A673 (cell line): ENCODE measurements at regions not wholly inside any gene's neighbourhood (a gene's known extent, or its start where the extent isn't known, plus 50 kb on each side); places are given as distances from the start of the nearest gene placed in this dataset.

Source experiments
- BruUV-seq: library from RNA; stranded (reverse); fragments of 400-500 nt; replicated peaks from 2 replicates; lab custom pipeline; 2021; lab: Mats Ljungman, UMichigan
- CTCF ChIA-PET: fragments of 300-600 bp; sonication (Branson Sonifier 250); formaldehyde crosslinking; loops from one replicate; lab custom pipeline; 2022; ENCODE audit warnings: antibody characterized with exemption; lab: Charles Lee
- POLR2A ChIA-PET: fragments of 300-600 bp; sonication (Branson Sonifier 250); formaldehyde crosslinking; loops from one replicate; lab custom pipeline; 2022; ENCODE audit warnings: antibody characterized with exemption; ENCODE audit not compliant: low non-redundant PET; lab: Charles Lee
- DNase-seq: peaks from one replicate; pipeline ENCODE4 v3.0.0-alpha.2; 2015; ENCODE audit warnings: low spot score
- H3K27ac ChIP-seq: fragments of 200-600 bp; sonication (generic); 2 replicates; pipeline ENCODE4 v1.5.1; 2016; ENCODE audit warnings: mixed run types, low read depth, mild to moderate bottlenecking, mixed read lengths, antibody characterized with exemption, low read length; ENCODE audit not compliant: poor library complexity, severe bottlenecking
- H3K27me3 ChIP-seq: fragments of 200-600 bp; sonication (generic); replicated peaks from 2 replicates; pipeline ENCODE4 v1.6.1; 2017; ENCODE audit warnings: mixed run types, low read depth, mild to moderate bottlenecking, mixed read lengths, antibody characterized with exemption, low read length; ENCODE audit not compliant: insufficient read depth, poor library complexity
- H3K36me3 ChIP-seq: fragments of 200-600 bp; sonication (generic); 2 replicates; pipeline ENCODE4 v1.6.1; 2016; ENCODE audit warnings: mixed run types, mild to moderate bottlenecking, mixed read lengths, antibody characterized with exemption, low read length; ENCODE audit not compliant: insufficient read depth, poor library complexity, severe bottlenecking
- H3K4me1 ChIP-seq: fragments of 200-600 bp; sonication (generic); 2 replicates; pipeline ENCODE4 v1.6.1; 2017; ENCODE audit warnings: mixed run types, mild to moderate bottlenecking, mixed read lengths, antibody characterized with exemption, low read length; ENCODE audit not compliant: insufficient read depth, poor library complexity, severe bottlenecking
- H3K4me3 ChIP-seq: fragments of 200-600 bp; sonication (generic); 2 replicates; pipeline ENCODE4 v1.5.1; 2016; ENCODE audit warnings: low read depth, mixed run types, mild to moderate bottlenecking, mixed read lengths, low read length; ENCODE audit not compliant: poor library complexity, severe bottlenecking
- H3K9me3 ChIP-seq: fragments of 200-600 bp; sonication (generic); 2 replicates; pipeline ENCODE4 v1.6.1; 2016; ENCODE audit warnings: mixed run types, low read depth, mild to moderate bottlenecking, mixed read lengths, antibody characterized with exemption, low read length; ENCODE audit not compliant: poor library complexity, severe bottlenecking
- EZH2 ChIP-seq: fragments of 200-600 bp; sonication (generic); IDR thresholded peaks from 2 replicates; pipeline ENCODE4 v1.6.1; 2017; ENCODE audit warnings: borderline replicate concordance, low read depth, mild to moderate bottlenecking, mixed read lengths, antibody characterized with exemption, low read length; ENCODE audit not compliant: poor library complexity, severe bottlenecking
- intact Hi-C: fragments of 100-400 bp; cut with micrococcal nuclease; formaldehyde crosslinking; loops from one replicate; pipeline ENCODE4 v1.10.0; 2022; ENCODE audit not compliant: unreplicated experiment
- TF ChIP-seq, protein P1 (sequence below): fragments of 300-800, 200-600 bp; sonication (generic); conservative IDR thresholded peaks from 2 replicates; pipeline ENCODE4 v1.5.1; 2017; ENCODE audit warnings: low read depth, mild to moderate bottlenecking, antibody characterized with exemption, low read length, moderate library complexity, mixed read lengths

DNA sequence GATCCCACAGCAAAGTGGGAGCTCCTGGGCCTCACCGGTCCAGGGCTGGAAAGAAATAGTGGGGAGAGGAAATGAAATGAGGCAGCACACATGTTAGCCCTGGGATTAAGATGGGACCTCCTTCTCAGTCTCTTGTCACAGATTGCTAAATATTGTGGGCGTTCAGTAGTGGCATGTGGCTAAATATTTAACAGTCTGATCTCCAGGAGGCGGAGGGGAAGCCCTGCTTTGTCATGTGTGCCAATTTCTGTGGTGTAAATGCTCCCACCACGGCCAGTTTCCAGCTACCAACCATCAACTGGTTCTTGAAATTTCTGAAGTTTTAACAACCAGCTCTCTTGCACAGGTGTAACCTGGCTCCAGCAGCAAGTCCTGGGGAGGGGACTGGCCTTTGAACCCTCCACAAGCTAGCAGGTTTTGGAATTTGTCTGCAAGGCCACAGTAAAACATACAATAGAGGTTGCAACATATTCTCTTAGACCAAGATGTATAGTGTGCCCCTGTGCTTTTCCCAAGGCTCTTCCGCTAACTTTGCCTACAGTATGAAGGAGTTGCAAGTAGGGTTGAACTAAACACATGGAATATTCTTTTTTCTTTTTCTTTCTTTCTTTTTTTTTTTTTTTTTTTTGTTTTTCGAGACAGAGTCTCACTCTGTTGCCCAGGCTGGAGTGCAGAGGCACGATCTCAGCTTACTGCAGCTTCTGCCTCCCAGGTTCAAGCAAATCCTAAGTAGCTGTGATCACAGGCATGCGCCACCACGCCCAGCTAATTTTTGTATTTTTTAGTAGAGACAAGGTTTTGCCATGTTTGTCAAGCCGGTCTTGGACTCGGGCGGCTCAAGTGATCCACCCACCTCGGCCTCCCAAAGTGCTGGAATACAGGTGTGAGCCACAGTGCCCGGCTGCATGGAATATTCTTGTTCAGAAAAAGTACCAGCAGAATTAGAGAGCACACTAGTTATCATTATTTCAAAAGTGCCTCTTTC lies 103.1 kb upstream of the PCBD1 start:
- H3K27ac ChIP-seq, result no peak overlapping the region
- POLR2A ChIA-PET, result no interaction called here
- TF ChIP-seq EZH2, result no peak
- H3K4me3 ChIP-seq, result no peak overlapping the region
- H3K9me3 ChIP-seq, result no peaks in the 10 kb centered on the region
- intact Hi-C loops, result no loop called here
- H3K4me1 ChIP-seq, result no peaks in the 10 kb centered on the region
- H3K27me3 ChIP-seq, result no peaks in the 10 kb centered on the region
- CTCF ChIA-PET, result no interaction called here
- DNase-seq, result no peak
- H3K36me3 ChIP-seq, result no peaks in the 10 kb centered on the region
- BruUV-seq, result no TSS peak

DNA sequence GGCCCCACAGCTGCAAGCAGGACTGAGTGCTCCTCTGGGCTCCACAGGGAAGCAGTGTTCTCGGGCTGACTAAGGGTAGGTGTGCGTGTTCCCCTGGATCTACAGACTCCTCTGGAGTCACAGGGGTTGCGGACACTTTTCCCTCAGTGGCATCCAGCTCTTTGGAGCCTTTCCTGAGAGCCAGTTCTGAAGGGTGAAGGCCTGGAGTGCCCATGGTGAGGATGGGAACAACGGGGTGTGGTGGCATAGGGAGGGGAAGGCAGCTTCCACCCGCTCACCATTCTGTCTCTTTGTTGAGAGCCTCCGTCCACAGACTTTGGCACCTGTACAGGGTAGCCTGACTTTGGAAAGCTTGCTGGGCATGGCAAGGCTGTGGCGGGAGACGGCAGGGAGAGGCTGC lies 104.1 kb upstream of the PCBD1 start:
- ChIA-PET POLR2A (no interaction called here), CTCF (no interaction called here)
- H3K4me1 ChIP-seq, result no peaks in the 10 kb centered on the region
- no peak for DNase-seq
- intact Hi-C loops, result no loop called here
- TF ChIP-seq, protein P1, sequence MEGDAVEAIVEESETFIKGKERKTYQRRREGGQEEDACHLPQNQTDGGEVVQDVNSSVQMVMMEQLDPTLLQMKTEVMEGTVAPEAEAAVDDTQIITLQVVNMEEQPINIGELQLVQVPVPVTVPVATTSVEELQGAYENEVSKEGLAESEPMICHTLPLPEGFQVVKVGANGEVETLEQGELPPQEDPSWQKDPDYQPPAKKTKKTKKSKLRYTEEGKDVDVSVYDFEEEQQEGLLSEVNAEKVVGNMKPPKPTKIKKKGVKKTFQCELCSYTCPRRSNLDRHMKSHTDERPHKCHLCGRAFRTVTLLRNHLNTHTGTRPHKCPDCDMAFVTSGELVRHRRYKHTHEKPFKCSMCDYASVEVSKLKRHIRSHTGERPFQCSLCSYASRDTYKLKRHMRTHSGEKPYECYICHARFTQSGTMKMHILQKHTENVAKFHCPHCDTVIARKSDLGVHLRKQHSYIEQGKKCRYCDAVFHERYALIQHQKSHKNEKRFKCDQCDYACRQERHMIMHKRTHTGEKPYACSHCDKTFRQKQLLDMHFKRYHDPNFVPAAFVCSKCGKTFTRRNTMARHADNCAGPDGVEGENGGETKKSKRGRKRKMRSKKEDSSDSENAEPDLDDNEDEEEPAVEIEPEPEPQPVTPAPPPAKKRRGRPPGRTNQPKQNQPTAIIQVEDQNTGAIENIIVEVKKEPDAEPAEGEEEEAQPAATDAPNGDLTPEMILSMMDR, result no peak
- TF ChIP-seq EZH2, result no peak
- H3K4me3 ChIP-seq, result no peak overlapping the region
- H3K27ac ChIP-seq, result no peak overlapping the region
- H3K27me3 ChIP-seq, result no peaks in the 10 kb centered on the region
- no peaks in the 10 kb centered on the region for H3K36me3 ChIP-seq
- H3K9me3 ChIP-seq, result no peaks in the 10 kb centered on the region
- BruUV-seq, result no TSS peak

DNA sequence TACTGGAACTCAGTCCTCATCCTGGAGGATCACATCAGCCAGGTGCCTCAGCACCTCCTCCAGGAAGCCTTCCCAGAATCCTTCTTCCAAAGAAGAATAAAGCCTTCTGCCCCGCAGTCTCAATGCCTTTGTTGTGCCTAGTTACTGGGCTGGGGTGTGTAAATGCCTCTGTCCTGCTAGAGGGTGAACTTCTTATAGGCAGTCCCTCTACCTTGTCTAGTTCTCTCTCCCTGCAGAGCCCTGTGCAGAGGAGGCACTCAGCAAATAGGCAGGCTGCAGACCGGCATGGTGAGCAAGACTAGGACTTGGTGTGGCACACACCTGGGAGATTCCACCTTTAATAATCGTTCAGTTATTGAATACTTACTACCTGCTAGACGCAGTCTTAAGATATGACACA lies 104.7 kb upstream of the PCBD1 start:
- POLR2A ChIA-PET, result no interaction called here
- CTCF ChIA-PET, result no interaction called here

More for the DNA sequence above, 104.7 kb upstream of the PCBD1 start:
- H3K4me1 ChIP-seq, result no peaks in the 10 kb centered on the region
- intact Hi-C loops, result no loop called here
- no TSS peak for BruUV-seq
- no peak for DNase-seq
- H3K4me3 ChIP-seq, result no peak overlapping the region
- no peaks in the 10 kb centered on the region for H3K27me3 ChIP-seq
- no peak overlapping the region for H3K27ac ChIP-seq
- no peaks in the 10 kb centered on the region for H3K9me3 ChIP-seq
- no peaks in the 10 kb centered on the region for H3K36me3 ChIP-seq
- TF ChIP-seq, protein P1, result no peak
- TF ChIP-seq EZH2, result no peak
